GM19463 (cell line): ENCODE measurements at regions not wholly inside any gene's neighbourhood (a gene's known extent, or its start where the extent isn't known, plus 50 kb on each side); places are given as distances from the start of the nearest gene placed in this dataset.
"Not testable (repeated sequence)": the region's sequence is repeated elsewhere in the genome, so short reads cannot be mapped to it uniquely, and the experiment has no call there.

Experiments
- ATAC-seq: cut with Tn5 transposase; IDR thresholded peaks from one replicate; pipeline ENCODE4 v1.9.1; 2021; ENCODE audit warnings: mild to moderate bottlenecking, moderate library complexity; ENCODE audit not compliant: unreplicated experiment

DNA sequence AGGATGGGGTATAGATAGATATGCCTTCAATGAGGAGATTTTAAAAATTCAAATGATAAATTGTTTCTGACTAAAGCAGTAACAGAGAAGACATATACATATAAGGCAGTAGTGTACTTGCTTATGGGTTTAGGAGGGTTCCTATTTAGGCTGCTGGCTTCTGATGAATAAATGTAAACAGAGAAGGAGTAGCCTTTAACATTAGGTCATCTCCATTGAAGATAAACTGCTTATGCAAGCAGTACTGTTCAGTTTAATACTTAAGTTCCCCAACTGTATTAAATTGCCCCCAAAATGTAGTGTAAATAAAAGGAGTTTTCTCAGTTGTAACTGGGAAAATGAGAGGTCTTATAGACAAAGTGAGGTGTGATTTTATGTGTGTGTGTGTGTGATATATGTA, 217.7 kb upstream of the TMEFF2 start:
- ATAC-seq, result no peak

DNA sequence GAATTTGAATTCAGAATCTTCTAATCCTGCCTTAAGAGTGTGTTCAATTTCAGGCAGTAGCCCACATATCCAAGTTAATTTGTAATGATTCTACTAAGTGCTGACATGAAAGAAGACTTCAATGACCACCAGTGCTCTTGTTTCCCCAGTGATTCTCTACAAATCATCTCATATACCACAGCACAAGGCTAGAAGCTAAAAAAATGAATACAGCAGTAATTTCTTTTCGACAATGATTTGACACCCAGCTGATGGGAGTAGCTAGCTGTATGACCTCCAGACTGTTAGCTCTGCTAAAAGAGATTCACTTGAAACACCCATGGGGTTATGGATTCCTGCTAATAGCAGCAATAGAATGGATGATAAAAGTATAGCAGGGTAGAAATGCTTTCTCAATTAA, 217.0 kb upstream of the TMEFF2 start:
- no peak for ATAC-seq

DNA sequence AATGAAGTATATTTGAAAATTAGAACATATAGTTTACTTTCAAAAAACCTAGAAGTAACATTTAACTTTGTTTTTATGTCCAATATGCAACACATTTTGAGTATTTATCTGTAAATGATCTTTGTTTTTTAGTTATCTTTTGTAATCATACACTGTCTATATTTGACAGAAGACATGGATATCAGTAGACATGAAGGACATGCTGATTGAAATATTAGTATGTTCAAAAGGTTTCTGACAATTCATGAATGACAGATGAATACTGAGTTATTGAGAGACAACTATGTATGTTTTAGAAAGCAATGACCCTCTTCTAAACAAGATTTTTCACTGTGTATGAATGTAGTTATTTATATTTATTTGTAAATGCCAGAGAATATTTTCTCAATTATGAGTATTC, 215.6 kb upstream of the TMEFF2 start:
- no peak for ATAC-seq

DNA sequence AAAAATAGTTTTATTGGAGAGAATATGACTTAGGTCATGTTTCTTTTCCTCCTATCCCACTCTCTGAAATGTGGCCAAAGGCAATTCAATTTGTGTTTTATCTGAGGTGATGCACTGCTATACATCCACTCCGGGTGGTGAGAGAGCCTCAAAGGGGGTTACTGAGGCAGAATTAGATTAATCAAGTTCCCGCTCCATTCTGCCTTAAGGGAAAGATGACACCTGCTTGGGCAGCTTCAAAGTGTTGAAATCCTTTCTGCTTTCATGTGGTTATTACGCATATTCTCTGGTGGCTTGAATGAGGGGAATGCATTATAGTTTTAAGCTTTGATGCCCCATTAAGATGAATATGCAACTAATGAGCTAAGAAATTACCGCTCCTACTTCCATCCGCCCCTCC, 213.0 kb upstream of the TMEFF2 start:
- ATAC-seq, result no peak

DNA sequence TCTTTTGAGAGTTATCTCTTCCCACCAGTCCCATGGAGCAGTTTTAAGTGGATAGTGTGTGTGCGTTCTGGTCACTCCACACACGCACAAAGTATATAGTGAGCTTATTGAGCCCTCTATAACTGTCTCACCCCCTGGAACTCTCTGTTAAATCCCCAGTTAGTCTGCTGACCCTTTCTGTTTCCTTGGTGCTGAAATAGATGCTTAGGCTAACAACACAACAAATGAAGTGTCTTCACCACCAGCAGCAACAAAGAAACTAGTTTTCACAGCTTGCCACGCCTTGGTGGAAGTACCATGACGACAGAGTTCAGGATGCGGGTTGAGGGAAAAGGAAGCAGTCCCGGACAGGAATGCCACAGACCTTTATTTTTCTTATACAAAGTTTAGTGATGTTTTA, 203.5 kb upstream of the TMEFF2 start:
- ATAC-seq, result no peak

DNA sequence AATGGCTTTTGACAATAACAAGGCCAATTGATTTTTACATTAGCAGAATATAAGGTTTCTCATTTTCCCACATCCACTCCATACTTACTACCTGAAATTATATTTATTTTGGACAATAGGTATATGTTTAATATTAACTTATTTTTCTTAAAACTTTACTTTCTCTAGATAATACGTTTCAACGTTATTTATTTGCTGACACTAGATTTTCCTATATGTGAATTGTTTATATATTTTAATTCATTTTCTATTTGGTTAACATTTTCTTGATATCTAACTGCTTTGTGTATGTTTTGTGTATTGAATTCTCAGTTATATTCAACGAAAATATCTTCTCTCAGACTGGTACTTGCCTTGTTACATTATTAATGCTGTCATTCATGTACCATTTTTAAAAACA, 199.9 kb upstream of the TMEFF2 start:
- no peak for ATAC-seq

DNA sequence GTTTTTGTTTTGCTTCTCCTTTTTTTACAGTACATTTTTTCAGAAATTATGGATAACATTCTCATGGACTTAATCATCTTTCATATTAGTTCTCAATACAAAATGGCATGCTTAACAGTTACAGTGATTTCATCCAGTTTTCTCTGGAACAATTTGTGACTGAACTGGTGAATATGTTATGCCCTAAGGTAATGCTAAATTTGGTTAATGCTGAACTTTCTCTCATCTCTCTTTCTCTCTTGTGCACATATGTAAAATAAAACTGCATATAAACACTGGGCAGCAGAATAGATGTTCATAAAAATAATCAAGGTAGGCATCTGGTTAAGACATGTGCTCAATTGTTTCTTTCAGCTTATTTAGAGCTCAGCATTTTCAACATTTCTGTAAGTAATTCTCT, 196.3 kb upstream of the TMEFF2 start:
- ATAC-seq, result no peak

DNA sequence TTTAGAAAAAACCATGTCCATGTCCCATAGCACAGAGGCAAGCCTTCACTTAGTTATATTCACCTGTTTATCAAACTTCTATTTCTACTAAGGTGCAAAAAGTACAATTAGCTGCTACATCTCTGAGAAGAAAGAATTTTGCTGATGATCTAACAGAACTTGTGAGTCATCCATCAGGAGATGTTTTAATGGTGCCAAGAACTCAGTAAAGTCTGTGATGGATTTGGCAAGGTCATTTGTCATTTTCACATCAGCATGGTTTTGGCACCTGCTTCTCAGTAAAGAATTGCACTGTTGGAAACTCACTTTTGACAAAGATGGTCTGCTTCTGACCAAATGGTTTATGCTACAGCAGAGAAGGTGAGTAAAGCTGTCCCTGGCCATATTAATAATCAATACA, 195.7 kb upstream of the TMEFF2 start:
- no peak for ATAC-seq

DNA sequence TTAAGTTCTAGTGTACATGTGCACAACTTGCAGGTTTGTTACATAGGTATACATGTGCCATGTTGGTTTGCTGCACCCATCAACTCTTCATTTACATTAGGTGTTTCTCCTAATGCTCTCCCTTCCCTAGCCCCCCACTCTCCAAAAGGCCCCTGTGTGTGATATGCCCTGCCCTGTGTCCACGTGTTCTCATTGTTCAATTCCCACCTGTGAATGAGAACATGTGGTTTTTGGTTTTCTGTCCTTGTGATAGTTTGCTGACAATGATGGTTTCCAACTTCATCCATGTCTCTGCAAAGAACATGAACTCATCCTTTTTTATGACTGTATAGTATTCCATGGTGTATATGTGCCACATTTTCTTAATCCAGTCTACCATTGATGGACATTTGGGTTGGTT, 189.5 kb upstream of the TMEFF2 start:
- not testable (repeated sequence) for ATAC-seq

DNA sequence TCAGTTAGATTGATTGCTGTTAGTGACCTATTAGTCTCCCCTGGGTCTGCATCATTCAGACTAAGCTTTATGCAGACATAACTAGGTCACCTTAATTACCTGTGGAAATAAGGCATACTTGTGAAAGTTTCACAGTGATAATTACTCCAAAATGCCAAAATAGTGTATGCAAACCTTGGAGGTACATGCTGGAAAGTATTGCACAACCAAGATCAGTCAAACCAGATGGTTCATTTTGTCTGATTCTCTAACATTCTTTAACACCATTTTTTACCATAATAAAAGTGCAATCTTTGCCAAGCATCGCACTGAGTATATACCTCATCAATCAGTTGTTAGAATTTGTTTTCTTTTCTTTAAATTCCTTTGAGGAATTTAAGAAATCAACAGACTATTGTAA, 186.3 kb upstream of the TMEFF2 start:
- no peak for ATAC-seq

DNA sequence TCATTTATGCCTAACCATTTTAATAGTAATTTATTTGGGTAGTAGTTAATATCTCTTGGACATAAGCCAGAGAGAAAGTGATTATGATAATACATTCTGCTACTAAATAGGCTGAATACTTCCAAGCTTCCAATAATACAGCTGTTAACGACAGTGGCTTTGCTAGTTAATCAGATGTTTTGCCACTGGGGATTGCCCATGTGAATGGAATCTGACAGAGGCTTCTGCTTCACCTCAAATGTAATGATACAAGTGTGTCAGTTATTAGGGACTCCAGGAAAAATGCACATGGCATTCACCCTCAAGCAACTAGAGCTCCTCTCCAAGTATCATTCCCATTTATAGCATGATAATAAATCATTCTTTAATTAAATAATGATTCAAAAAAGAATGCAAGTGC, 185.0 kb upstream of the TMEFF2 start:
- no peak for ATAC-seq

DNA sequence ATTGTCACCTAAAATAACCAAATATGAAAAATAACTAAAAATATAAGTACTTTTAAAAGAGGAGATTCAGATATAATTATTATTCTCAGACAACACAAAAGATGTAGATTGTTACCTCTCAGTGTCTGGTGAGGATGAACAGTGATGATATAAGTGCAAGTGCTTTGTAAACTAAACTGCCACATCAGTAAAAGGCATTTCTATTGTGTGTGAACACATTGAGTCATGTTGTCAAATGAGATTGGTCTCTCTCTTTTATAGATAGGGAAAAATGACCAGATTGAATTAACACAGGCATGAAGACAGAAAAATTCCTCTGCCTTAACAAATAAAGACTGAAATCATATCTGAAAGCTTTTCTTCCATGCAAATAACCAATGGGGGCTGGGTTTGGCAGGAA, 182.4 kb upstream of the TMEFF2 start:
- no peak for ATAC-seq

DNA sequence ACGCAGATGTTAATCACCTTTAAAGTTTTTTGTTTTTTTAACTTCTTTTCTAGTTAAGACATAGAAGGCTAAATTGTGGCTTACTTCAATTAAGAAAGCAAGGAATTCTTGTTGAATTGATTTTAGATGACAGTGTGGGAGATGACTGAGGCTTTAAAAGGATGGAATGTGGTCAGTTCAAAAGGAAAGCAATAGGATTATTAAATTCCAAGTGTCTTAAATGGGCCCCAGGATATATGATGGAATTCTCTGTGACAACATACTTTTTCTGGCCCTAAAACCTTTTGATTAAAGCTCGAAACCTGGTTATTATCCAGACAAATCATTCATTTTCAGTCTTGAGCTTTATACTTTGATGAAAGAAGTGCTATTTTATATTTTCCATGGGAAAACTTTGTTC, 179.0 kb upstream of the TMEFF2 start:
- no peak for ATAC-seq

DNA sequence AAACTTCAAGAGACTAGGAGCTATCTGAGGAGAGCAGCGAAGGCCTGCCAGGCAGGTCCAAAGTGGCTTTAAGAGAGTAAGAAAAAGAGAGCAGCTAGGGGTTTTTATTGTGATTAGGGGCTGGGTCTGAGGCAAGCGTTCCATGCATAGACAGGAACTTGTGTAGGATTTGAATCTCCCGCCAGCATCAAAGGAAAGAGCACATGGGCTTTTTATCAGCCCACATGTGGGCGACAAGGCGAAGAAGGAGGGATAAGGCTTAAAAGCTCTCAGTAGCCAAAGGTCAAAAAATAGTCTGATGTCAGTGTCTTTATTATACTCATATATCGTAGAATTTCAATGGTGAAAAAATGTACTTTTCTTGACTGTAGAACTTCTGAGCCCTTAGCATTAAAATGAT, 178.5 kb upstream of the TMEFF2 start:
- no peak for ATAC-seq

DNA sequence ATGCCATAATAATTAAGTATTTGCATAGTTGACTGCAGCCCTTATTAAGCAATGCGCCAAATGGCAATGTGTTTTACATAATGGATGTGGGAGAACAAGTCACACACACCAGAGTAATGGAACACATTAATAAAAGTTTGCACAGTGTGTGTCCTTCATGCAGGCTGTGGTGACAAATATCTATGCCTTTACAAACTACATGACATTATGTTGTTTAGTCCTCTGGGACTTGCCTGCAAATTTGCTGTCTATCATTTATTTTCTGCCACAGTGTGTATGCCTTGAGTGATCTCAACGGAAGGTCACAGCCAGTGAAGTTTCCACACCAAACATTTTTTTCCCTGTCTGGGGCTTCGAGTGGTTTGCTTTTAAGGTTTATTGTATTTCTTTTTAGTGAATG, 175.2 kb upstream of the TMEFF2 start:
- ATAC-seq, result no peak

DNA sequence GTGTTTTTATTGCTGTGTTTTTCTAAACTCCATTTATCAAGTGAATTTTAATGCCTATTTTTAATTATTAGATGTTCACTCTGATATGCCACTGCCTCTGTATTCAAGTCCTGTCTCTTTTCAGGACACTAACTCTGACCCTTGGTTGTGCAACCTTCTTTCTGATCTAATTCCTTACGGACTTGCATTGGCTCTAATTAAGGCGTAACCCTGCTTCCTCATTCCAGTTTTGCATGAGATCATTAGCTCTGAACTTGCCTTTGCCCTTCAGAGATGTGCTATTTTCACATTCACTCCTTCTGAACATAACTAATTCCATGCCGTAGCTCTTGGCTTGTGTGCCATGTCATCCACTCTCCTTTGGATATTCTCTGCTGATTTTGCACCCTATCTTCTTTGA, 162.5 kb upstream of the TMEFF2 start:
- ATAC-seq, result no peak

DNA sequence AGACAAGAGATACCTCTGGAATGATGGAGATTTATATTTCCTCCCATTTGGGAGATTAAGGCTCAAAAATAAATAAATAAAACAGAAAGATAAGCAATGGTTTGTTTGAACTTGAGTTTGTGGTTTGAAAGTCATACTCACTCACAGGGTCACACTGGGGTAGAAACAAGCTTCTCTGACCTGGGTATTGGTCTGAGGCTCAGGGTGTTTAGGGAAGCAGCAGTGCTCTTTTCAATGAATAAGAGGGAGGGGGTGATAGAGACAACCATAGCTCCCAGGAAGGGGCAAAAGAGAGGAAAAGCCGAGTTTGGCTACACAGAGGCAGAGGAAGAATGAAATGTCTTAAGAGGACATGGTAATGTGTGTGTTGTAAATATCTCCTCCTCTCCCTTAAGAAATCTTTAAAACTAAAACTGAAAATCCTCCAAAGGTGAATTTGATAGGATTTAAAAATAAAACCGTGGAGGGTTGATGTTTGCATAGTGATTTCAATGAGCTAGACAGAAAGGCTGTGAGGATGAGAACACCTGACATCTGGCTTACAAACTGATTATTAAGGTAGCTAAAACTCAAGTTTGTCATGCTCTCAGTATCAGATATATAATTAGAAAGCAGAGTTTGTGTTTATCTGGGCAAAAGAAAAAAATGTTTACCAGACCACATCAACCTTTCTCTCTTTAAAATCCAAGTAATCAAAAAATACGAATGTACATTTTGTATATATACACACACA, 159.9 kb upstream of the TMEFF2 start:
- ATAC-seq, result no peak

DNA sequence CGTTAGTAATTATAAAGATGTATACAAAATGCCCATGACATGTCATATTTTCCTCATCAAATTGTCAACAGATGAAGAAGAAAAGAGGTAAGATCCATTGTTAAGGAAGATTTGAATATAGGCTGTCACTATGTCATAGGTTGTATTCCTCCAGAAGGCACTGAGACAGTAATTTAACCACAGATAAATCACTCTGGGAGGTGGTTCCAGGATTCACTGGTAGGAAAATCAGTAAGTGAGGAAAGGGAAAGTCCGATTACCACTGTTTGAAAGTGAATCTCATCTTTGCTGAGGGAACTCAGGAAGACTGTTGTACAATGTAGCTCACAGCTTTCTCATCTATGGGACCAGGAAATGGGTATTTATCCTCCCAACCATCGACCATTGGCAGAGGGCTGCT, 152.8 kb upstream of the TMEFF2 start:
- no peak for ATAC-seq

DNA sequence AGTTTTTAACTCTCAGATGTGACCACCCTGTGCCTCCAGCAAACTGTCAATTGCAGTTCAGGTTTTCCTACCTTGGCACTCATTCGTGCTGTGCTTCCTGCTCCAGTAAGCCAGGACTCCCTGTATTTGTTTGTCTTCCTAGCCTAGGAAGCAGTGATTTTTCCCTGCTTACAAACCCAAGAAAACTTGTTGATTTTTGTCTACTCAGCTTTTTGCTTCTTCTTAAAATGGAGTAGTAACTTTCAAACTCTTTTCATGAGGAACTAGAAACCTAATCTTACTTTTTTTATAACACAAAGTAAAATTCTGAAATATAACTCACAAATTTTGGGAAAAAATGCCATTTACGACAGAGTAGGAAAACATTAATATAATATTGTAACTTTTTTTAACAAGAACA, 150.6 kb upstream of the TMEFF2 start:
- no peak for ATAC-seq

DNA sequence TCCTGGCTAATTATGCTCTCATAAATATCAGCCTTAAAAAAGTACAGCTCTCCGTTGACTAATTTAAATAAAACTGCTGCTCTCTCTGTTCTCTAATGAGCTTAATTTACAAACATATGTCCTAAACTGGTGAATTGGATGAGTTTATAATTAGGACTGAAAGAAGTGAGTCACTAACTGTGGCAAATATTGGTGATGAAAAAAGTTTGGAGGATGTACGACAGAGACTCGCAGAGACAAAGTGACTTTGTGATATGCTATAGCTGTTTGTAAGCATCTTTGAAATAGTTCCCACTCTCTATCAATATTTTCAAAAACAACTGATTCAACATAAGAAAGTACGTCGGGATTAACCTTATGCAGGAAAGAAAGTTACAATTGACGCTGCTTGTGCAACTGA, 138.9 kb upstream of the TMEFF2 start:
- no peak for ATAC-seq

DNA sequence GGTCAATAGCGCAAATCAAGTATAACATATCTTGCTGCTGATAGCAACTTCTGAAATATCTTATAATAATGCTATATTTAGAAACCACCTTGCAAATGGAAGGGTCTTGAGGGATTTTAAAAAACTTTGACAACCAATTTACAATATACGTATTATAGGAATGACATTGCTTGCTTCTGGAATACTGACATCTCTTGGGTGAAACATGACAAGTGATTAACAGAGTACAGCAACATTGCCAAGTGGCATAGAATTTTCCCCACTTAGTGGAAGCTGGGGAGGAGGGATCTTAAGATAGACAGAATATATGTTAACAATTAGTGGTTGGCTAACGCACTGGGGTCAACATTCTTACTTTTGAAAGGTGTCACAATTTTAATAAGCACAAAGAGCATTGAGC, 133.6 kb upstream of the TMEFF2 start:
- ATAC-seq, result no peak

DNA sequence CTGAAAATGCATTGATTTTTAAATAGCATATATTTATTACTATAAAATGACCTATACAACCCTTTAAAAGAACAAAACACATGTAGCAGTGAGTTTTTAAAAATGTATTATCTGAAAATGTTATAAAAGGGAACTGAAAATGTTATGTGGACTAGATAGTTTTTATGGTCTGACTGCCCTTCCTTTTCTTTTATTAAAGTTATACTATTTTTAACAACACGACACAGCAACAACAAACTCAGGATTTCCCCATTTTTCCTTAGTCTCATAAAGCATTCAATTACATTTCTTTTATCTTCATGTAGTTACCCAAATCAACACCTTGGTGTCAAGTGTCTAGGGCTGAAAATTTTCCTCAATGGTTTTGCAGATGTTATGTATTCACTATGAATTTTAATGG, 132.8 kb upstream of the TMEFF2 start:
- no peak for ATAC-seq

DNA sequence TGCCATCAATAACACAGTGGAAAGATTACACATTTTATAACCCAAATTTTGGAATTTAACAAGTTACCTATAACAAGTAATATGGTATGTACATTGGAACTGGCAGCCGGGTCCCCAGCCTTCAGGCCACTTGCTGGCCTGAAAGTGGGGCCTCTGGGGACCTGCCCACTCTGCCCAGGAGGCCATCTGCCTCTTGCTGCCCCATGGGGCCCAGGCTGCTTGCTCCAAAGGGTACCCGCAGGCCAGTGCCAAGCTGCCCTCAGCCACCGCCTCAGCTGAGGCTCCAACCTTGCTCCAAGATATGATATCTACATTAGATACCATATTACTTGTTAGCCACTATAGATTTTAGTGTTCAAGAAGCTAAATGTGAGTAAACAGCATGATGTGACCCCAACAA, 120.8 kb upstream of the TMEFF2 start:
- no peak for ATAC-seq
